ENCODE measurements at regions not wholly inside any gene's neighbourhood (a gene's known extent, or its start where the extent isn't known, plus 50 kb on each side); places are given as distances from the start of the nearest gene placed in this dataset.

DNA sequence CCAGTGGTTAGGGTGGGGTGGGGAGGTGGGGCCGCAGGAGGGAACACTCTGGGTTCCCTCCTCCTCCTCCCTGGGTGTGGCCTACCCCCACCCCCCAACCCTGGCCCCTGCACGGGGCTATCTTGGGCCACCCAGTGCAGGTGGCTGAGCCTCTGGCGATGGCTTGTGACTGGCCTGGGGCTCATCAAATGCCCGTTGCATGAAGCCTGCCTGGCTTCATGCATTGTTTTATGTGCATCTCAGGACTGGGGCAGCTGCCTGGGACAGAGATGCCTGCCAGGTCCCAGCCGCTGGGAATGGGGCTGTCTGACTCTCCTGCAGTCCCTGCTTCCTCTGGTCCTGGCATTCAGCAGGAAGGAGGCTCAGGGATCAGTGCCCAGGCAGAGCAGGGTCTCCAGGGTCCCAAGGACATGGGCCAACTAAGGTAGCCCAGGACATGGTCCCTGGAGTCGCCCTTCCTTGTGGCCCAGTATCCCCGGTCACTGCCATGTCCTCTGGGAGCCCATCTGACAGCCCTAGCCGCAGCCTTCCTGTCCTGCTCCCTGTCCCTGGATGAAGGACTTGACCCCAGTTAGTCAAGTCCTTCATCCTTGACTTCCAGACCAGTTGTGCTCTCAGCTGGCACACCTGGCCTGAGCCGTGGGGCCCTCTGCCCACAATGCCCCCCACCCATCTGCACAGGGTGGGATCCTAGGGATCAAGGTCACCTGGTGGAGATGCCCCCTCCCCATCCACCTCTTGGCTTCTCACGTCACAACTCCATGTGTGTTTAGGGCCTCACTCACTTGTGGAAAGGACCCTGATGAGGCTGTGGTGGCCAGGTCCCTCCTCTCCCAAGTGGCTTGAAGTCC, 112.1 kb upstream of the FGF3 start:
- H3K27ac Mint-ChIP-seq = no peak overlapping the region
- POLR2A ChIA-PET = no interaction called here
- H3K4me1 Mint-ChIP-seq = peaks cover 1% of the 10 kb centered on the region
- H3K4me3 Mint-ChIP-seq = no peak overlapping the region
- no peaks in the 10 kb centered on the region for H3K9me3 Mint-ChIP-seq
- ATAC-seq (ENCODE audit: low read depth) (no peak), DNase-seq (peak; percentile 9)
- no peaks in the 10 kb centered on the region for H3K36me3 Mint-ChIP-seq
- H3K27me3 Mint-ChIP-seq = peaks cover 26% of the 10 kb centered on the region

DNA sequence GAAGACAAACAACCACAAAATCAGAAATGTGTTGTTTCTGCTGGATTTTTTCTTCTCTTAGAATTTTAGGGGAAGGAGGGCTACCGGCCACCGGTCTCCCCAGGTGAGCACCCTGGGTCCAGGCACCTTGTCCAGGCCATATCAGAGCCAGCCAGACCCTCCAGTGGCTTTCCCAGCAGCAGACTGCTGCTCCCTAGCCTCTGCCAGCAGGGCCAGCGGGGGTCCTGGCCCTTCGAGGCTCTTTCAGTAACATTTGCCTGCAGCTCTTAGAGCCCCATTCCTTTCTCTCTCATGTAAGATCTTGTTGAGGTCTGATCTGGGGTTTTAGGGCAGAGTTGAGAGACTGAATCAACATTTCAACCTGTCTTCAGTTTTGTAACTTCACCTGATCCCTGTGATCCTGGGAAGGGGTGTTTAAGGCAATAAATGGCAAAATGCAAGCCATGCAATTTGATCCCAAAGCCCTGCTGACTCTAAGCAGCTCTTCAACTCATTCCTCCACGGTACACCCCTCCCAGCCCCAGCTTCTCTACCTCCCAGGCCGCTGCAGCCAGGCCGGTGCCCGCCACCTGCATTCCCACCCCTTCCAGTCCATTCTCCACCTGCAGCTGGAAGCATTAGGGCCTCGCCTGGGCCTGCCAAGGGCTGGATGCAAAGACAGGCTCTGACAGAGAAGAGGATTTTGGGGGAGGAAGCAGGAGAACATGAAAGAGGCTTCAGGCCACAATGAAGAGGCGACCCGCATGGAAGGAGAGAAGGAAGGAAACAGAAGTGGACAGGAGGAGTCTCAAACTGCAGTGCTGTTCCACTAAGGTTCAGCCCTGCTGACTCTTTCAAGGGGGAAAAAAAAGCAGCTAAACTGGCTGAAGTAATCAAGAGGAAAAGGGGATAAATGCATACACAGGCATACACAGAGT, 113.0 kb upstream of the FGF3 start:
- ATAC-seq (ENCODE audit: low read depth) = no peak
- no peak overlapping the region for H3K4me3 Mint-ChIP-seq
- POLR2A ChIA-PET = no interaction called here
- H3K27me3 Mint-ChIP-seq = peaks cover 19% of the 10 kb centered on the region
- no peaks in the 10 kb centered on the region for H3K36me3 Mint-ChIP-seq
- no peak overlapping the region for H3K27ac Mint-ChIP-seq
- no peaks in the 10 kb centered on the region for H3K9me3 Mint-ChIP-seq
- H3K4me1 Mint-ChIP-seq = no peaks in the 10 kb centered on the region
- peak; percentile 10 for DNase-seq

DNA sequence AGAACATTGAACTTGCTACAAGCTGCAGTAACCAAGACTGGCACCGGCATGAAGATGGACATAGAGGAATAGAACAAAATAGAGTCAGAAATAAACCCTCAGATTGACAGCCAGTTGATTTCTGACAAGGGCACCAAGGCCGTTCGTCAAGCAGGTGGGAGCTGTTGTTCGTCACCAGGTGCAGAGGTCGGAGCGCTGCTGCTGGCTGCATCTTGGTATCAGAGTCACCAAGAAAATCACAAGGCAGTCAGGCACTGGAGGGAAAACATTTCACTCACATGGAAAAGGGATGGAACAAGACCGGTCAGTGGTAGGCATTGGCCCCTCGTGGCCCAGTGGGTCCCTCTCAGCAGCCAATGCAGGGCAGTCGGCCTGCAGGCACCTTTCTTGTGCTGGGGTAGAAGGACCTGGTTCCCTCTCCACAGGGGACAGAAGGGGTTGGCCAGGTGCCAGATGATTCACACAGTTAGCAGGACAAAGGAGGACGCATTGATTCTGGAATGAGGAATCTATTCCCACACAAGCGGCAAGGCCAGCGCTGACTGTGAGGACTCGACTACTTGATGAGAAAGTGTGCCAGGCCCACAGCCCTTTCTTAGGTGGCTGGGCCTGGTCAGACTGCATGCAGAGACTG, 115.8 kb upstream of the FGF3 start:
- Mint-ChIP-seq H3K4me3 (no peak overlapping the region), H3K27ac (no peak overlapping the region), H3K4me1 (no peaks in the 10 kb centered on the region), H3K36me3 (no peaks in the 10 kb centered on the region), H3K27me3 (peaks cover 11% of the 10 kb centered on the region), H3K9me3 (no peaks in the 10 kb centered on the region)
- no peak for ATAC-seq (ENCODE audit: low read depth)
- POLR2A ChIA-PET = no interaction called here
- DNase-seq = peak; percentile 9

DNA sequence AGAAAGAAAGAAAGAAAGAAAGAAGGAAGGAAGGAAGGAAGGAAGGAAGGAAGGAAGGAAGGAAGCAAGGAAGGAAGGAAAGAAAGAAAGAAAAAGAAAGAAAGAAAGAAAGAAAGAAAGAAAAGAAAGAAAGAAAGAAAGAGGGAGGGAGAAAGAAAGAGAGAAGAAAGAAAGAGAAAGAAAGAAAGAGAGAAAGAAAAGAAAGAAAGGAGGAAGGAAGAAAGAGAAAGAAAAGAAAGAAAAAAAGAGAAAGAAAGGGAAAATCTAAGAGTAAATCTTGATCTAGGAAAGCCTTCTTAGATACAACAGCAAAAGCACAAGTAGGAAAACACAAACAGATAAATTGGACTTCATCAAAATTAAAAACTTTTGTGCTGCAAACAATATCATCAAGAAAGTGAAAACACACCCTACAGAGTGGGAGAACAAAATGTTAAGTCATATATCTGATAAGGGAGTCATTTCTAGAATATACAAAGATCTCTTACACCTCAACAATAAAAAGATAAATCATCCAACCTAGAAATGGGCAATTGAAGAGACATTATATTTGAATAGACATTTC, 116.8 kb upstream of the FGF3 start:
- H3K27me3 Mint-ChIP-seq = peaks cover 11% of the 10 kb centered on the region
- H3K36me3 Mint-ChIP-seq = no peaks in the 10 kb centered on the region
- no peaks in the 10 kb centered on the region for H3K4me1 Mint-ChIP-seq
- ATAC-seq (ENCODE audit: low read depth) = no peak
- H3K27ac Mint-ChIP-seq = no peak overlapping the region
- no peak for DNase-seq
- POLR2A ChIA-PET = no interaction called here
- H3K4me3 Mint-ChIP-seq = no peak overlapping the region
- H3K9me3 Mint-ChIP-seq = no peaks in the 10 kb centered on the region

DNA sequence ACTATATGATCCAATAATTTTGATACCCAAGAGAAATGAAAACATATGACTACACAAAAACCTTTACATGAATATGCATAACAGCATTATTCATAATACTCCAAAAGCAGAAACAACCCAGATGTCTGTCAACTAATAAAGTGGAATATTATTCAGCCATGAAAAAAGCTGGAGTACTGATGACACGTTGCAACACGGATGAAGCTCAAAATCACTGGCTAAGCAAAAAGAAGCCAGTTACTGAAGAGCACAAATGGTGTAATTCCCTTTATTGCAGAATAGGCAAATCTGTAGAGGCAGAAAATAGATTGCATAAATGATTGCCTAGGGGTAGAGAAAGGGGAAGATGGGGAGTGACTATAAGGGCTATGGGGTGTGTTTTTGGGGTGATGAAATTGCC, 117.6 kb upstream of the FGF3 start:
- no peaks in the 10 kb centered on the region for H3K9me3 Mint-ChIP-seq
- peaks cover 11% of the 10 kb centered on the region for H3K27me3 Mint-ChIP-seq
- no peak overlapping the region for H3K27ac Mint-ChIP-seq
- ATAC-seq (ENCODE audit: low read depth) (no peak), DNase-seq (no peak)
- H3K4me3 Mint-ChIP-seq = no peak overlapping the region
- no peaks in the 10 kb centered on the region for H3K4me1 Mint-ChIP-seq
- H3K36me3 Mint-ChIP-seq = no peaks in the 10 kb centered on the region
- POLR2A ChIA-PET = no interaction called here

DNA sequence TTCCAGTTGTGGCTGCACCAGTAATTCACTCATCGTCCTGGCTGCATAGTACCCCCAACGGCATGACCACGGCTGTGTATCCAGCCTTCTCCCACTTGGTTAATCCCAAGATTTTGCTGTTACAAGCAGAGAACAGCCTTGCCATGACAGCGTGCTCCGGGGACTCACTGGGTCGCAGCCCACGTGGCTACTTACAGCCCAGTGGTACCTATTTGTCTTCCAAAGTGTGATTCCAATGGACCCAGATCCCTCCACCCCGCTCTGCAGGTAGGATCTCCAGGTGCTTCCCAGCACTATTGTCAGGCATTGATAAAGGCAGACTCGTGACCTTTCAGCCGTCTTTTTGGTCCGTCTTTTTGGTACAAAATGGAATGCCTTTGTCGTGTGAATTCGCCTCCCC, 119.0 kb upstream of the FGF3 start:
- Mint-ChIP-seq H3K27me3 (peaks cover 11% of the 10 kb centered on the region), H3K27ac (no peak overlapping the region), H3K36me3 (no peaks in the 10 kb centered on the region), H3K4me3 (no peak overlapping the region), H3K9me3 (no peaks in the 10 kb centered on the region), H3K4me1 (no peaks in the 10 kb centered on the region)
- no peak for ATAC-seq (ENCODE audit: low read depth)
- DNase-seq = no peak
- POLR2A ChIA-PET = no interaction called here

DNA sequence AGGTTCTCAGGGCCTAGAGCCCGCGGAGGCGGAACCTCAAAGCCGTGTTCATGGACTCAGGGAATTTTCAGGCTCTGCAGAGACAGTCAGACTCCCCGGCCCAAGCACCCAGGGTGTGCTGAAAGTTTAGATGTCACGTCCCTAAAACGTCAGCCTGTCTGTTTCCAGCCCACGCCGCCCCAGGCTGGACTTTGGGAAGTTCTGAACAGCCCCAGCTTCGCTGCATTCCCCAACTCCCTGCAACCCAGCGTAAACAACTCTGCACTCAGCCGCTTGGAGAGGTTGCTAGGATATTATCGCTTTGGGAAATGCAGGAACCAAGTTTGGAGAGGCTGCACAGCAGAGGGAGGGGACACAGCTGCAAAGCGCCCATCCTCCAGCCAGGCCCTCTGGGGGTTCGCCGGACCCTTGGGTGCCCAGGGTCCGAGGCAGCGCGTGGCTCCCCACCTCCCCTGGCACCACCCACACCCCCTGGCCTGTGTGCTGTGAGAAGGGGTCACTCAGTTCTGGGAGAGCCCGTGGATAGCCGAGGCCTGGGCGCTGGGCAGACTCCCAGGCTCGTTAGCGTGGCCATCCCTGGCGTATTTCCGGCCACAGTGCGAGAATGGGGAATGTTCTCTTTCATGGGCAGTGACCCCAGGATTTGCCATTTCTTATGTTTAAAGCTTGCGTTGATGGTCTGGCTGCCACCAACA, 120.5 kb upstream of the FGF3 start:
- Mint-ChIP-seq H3K27ac (no peak overlapping the region), H3K4me1 (no peaks in the 10 kb centered on the region), H3K36me3 (no peaks in the 10 kb centered on the region), H3K27me3 (peaks cover 3% of the 10 kb centered on the region), H3K4me3 (no peak overlapping the region), H3K9me3 (no peaks in the 10 kb centered on the region)
- POLR2A ChIA-PET = no interaction called here
- ATAC-seq (ENCODE audit: low read depth) (no peak), DNase-seq (peak; percentile 9)

DNA sequence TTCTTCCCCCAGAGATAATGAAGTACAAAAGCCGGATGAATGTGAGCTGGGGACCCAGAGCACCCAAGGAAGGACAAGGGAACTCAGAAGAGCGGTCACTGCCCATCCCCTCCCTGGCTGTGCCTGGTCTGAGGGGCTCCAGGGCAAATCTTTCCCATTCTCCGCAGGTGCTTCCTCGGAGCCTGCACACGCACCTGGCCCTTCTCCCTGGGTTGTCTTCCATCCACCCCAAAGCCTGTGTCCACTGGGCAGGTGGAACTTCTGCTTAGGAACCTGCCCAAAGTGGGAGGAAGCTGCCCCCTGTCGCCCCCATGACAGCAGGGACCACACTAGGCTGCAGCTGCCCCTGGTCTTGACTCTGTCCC, 121.0 kb upstream of the FGF3 start:
- ATAC-seq (ENCODE audit: low read depth) = no peak
- POLR2A ChIA-PET = no interaction called here
- H3K9me3 Mint-ChIP-seq = no peaks in the 10 kb centered on the region
- H3K4me1 Mint-ChIP-seq = no peaks in the 10 kb centered on the region
- no peak for DNase-seq
- peaks cover 3% of the 10 kb centered on the region for H3K27me3 Mint-ChIP-seq
- H3K4me3 Mint-ChIP-seq = no peak overlapping the region
- no peaks in the 10 kb centered on the region for H3K36me3 Mint-ChIP-seq
- H3K27ac Mint-ChIP-seq = no peak overlapping the region

DNA sequence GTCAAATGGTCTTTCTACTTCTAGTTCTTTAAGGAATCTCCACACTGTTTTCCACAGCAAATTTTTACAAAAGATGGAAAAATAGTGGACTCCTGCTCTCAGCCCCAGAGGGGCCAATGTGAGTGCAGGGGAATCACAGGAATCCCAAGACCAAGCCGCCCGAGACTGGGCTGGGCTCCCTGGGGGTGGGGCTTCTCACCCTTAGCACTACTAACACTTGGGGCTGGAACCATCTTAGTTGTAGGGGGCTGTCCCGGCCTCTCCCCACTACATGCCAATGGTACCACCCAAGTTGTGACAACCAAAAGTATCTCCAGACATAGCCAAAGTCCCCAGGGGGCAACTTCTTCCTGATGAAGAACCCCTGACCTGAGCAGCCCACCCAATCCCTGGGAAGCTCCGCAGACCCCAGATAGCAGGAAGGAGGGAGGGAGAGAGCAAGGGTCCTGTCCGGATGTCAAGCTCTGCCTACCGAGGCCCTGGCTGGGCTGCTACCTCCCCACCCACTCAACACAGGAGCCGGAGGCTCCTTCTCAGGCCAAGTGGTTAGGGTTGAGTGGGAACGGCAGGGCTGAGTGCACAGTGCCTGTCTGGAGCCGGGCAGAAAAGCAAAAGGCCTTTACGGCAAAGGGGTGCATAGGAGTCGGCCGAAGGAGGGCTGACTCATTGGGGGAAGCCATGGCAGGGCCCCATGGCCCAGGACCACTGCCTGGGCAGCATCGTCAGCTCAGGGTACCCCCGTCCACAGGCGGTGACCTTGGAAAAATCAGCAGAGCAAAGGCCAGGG, 122.5 kb upstream of the FGF3 start:
- no peaks in the 10 kb centered on the region for H3K27me3 Mint-ChIP-seq
- ATAC-seq (ENCODE audit: low read depth) = no peak
- POLR2A ChIA-PET = no interaction called here
- H3K4me3 Mint-ChIP-seq = no peak overlapping the region
- no peaks in the 10 kb centered on the region for H3K9me3 Mint-ChIP-seq
- DNase-seq = no peak
- H3K36me3 Mint-ChIP-seq = no peaks in the 10 kb centered on the region
- no peaks in the 10 kb centered on the region for H3K4me1 Mint-ChIP-seq
- H3K27ac Mint-ChIP-seq = no peak overlapping the region

DNA sequence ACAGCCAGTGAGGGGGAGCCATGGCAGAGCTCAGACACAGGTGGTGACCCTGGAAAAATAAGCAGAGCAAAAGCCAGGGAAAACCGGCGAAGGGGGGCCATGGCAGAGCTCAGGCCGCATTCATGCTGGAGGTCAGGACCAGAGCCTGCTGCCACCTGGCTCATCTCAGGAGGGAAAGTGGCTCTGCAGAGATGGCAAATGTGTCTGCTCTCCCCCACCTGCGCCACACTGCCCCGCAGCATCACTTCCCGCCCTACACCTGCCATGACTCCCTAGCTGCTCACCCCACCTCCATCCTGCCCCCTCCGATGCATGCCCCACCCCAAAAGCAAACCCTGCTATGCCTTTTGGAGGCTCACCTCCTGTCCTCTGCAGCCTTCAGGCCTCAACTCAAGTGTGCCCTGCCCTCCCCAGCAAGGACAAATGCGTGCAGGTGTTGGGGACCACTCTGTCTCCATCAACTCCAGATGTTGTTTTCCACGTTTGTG, 123.2 kb upstream of the FGF3 start:
- POLR2A ChIA-PET = no interaction called here
- no peaks in the 10 kb centered on the region for H3K4me1 Mint-ChIP-seq

DNA sequence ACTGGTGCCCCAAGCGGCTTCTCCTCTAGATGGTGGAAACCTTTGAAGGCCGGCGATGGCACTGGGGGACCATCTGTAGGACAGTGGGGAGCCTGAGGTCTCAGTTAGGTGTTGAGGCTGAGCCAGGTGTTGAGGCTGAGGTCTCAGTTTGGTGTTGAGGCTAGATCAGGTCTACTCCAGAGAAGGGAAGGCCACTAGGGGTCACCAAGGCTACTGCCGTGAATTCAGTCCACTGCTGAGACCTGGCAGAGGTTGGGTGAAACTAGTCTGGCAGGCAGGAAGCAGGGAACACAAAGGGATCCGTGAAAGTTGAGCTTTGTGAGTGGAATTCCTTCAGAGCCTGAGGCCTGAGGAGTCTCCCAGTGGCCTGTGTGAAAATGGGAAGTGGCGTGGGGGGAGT, 123.8 kb upstream of the FGF3 start:
- POLR2A ChIA-PET = no interaction called here
- no peaks in the 10 kb centered on the region for H3K36me3 Mint-ChIP-seq
- H3K27ac Mint-ChIP-seq = no peak overlapping the region
- ATAC-seq (ENCODE audit: low read depth) (no peak), DNase-seq (no peak)
- no peaks in the 10 kb centered on the region for H3K9me3 Mint-ChIP-seq
- H3K4me3 Mint-ChIP-seq = no peak overlapping the region
- H3K27me3 Mint-ChIP-seq = no peaks in the 10 kb centered on the region
- no peaks in the 10 kb centered on the region for H3K4me1 Mint-ChIP-seq

More for the DNA sequence above, 123.2 kb upstream of the FGF3 start:
- Mint-ChIP-seq H3K9me3 (no peaks in the 10 kb centered on the region), H3K27ac (no peak overlapping the region), H3K27me3 (no peaks in the 10 kb centered on the region), H3K4me3 (no peak overlapping the region), H3K36me3 (no peaks in the 10 kb centered on the region)
- ATAC-seq (ENCODE audit: low read depth) (no peak), DNase-seq (no peak)

DNA sequence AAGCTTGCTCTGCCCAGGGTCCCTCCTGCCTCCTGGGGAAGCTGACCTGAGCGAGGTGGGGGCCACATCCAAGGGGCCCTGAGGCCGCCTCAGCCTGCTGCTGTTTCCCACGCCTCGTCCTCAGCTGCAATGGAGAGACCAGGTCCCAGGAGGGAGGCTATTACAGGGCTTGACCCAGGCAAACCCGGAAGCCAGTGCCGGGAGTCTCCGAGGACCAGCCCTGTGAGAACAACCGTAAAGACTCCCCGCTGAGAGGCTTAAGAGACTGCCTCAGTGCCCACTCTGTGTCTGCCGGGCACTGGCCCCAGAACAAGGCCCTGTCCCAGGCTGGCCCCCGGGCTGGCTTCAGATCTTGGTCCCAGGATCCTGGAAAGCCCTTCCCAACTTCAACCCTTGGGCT, 124.3 kb upstream of the FGF3 start:
- no peak overlapping the region for H3K4me3 Mint-ChIP-seq
- DNase-seq = no peak
- H3K4me1 Mint-ChIP-seq = no peaks in the 10 kb centered on the region
- POLR2A ChIA-PET = no interaction called here
- no peaks in the 10 kb centered on the region for H3K36me3 Mint-ChIP-seq
- H3K27me3 Mint-ChIP-seq = no peaks in the 10 kb centered on the region
- no peaks in the 10 kb centered on the region for H3K9me3 Mint-ChIP-seq
- ATAC-seq (ENCODE audit: low read depth) = no peak
- H3K27ac Mint-ChIP-seq = no peak overlapping the region

Data from activated naive CD8-positive, alpha-beta T cell treated with anti-CD3 and anti-CD28 coated beads, Interleukin-2, amount 10 ng/mL, durations not matched to agents 7 days and 5 days (primary cell).